ENCODE measurements at regions not wholly inside any gene's neighbourhood (a gene's known extent, or its start where the extent isn't known, plus 50 kb on each side); places are given as distances from the start of the nearest gene placed in this dataset.

DNA sequence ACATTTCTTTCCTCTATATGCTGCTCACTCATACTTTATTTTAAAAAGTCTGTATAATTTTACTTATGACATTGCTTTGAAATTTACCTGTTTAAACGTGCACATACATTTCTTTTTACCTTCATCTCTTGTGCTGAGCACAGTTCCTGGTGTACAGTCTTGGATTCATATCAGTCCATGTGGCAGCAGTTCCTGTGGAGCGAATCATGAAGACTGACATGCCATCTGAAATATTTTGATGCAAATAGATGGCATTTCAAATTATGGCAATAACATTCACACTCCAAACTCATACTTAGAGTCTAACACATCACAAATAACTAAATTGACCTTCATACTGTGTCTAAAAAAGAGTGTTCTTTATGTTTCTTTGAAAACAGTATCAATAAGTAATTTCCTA lies 90.3 kb upstream of the CDH2 start:
- TF ChIP-seq, protein P1, sequence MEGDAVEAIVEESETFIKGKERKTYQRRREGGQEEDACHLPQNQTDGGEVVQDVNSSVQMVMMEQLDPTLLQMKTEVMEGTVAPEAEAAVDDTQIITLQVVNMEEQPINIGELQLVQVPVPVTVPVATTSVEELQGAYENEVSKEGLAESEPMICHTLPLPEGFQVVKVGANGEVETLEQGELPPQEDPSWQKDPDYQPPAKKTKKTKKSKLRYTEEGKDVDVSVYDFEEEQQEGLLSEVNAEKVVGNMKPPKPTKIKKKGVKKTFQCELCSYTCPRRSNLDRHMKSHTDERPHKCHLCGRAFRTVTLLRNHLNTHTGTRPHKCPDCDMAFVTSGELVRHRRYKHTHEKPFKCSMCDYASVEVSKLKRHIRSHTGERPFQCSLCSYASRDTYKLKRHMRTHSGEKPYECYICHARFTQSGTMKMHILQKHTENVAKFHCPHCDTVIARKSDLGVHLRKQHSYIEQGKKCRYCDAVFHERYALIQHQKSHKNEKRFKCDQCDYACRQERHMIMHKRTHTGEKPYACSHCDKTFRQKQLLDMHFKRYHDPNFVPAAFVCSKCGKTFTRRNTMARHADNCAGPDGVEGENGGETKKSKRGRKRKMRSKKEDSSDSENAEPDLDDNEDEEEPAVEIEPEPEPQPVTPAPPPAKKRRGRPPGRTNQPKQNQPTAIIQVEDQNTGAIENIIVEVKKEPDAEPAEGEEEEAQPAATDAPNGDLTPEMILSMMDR (IDR thresholded peaks at IDR 0.05), result no peak
- TF ChIP-seq POLR2A (IDR thresholded peaks at IDR 0.05), result no peak
